ENCODE measurements at regions not wholly inside any gene's neighbourhood (a gene's known extent, or its start where the extent isn't known, plus 50 kb on each side); places are given as distances from the start of the nearest gene placed in this dataset.

DNA sequence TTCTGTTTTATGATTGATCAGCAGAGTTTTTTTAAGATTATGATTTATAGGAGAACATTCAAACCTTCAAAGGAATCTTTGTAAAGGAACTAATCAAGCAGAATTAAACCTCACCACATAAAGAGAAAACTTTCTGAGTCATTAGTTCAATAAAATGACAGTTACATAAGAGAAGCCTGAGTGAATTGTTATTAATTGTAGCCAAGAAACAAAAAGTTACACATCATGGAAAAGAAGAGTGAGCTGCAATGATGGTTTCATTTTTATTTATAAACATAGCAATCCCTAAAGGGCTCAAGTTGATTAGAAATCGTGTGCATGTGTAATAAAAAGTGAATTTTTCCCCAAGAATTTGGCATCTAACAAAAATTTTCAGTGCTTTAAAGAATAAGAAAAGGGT is 731.4 kb downstream of the LTN1 start:
- Histone ChIP-seq H3K4me1 (ENCODE audit: low read depth) (no peaks in the 10 kb centered on the region), H3K4me3 (no peak overlapping the region), H3K36me3 (ENCODE audit: low read depth) (no peaks in the 10 kb centered on the region), H3K9me3 (no peaks in the 10 kb centered on the region)
- DNase-seq, result no peak
- TF ChIP-seq, protein P1, sequence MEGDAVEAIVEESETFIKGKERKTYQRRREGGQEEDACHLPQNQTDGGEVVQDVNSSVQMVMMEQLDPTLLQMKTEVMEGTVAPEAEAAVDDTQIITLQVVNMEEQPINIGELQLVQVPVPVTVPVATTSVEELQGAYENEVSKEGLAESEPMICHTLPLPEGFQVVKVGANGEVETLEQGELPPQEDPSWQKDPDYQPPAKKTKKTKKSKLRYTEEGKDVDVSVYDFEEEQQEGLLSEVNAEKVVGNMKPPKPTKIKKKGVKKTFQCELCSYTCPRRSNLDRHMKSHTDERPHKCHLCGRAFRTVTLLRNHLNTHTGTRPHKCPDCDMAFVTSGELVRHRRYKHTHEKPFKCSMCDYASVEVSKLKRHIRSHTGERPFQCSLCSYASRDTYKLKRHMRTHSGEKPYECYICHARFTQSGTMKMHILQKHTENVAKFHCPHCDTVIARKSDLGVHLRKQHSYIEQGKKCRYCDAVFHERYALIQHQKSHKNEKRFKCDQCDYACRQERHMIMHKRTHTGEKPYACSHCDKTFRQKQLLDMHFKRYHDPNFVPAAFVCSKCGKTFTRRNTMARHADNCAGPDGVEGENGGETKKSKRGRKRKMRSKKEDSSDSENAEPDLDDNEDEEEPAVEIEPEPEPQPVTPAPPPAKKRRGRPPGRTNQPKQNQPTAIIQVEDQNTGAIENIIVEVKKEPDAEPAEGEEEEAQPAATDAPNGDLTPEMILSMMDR (IDR thresholded peaks at IDR 0.05), result no peak
- intact Hi-C loops (cut with DNase I, micrococcal nuclease), result no loop called here
- ATAC-seq, result no peak

DNA sequence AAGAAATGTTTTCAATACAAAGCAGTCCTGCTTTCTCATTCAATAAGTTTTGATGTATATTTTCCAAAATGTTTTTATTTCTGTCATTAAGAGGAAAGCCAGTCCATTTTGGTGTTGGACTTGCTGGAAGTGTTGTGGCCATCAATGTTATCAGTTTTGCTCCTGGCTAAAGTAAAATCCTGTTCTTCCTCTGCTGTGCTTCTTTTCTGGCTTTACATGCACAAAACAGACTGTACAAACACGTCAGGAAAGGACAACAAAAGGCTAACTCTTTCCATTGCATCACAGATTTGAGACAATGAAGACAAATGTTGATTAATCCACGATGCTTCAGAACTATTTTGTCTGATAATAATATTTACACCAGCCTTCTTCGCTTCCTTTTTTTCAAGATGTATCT is 735.4 kb downstream of the LTN1 start:
- no peaks in the 10 kb centered on the region for H3K36me3 ChIP-seq (ENCODE audit: low read depth)
- no peak for DNase-seq
- TF ChIP-seq, protein P1 (IDR thresholded peaks at IDR 0.05), result no peak
- no peaks in the 10 kb centered on the region for H3K9me3 ChIP-seq
- no peak for ATAC-seq
- no peak overlapping the region for H3K4me3 ChIP-seq
- intact Hi-C loops (cut with DNase I, micrococcal nuclease), result no loop called here
- H3K4me1 ChIP-seq (ENCODE audit: low read depth), result no peaks in the 10 kb centered on the region

DNA sequence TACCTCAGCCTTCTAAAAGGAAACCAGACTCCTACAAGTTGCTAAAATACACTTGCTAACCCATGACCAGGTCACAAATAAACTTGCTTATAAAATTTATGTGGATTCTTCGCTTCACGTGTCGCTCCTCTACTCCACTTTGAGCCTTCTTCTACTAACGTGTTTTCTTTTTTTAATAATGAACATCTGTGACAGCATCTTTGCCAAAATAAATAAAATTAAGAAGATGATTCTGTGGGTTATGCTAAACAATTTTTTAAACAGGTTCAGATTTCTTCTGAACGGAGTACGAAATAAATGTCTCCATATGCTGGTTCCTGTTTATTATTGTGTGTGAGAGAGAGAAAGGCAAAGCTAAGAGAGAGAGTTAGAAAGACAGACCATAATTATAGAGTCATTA is 735.8 kb downstream of the LTN1 start:
- Histone ChIP-seq H3K36me3 (ENCODE audit: low read depth) (no peaks in the 10 kb centered on the region), H3K4me1 (ENCODE audit: low read depth) (no peaks in the 10 kb centered on the region), H3K4me3 (no peak overlapping the region), H3K9me3 (no peaks in the 10 kb centered on the region)
- intact Hi-C loops (cut with DNase I, micrococcal nuclease), result no loop called here
- TF ChIP-seq, protein P1 (IDR thresholded peaks at IDR 0.05), result no peak
- DNase-seq (no peak), ATAC-seq (no peak)

DNA sequence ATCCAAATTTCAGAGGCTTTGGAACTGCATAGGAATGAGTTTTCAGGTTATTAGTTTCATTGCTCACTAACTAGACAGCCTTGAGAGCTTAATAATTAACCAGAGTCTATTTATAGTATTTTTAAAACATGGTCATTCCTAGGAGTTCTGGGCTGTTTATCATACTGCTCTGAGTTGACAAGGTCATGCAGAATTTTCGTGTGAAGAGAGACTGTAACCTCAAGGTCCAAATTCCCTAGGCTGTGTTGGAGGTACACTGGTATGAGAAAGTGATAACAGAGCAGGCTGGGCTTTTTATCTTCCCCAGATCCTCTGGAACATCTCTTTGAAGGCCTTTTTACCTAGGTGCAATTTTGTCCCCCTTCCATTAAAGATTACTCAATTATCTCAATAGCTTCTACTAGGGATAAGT is 736.3 kb downstream of the LTN1 start:
- TF ChIP-seq, protein P1 (IDR thresholded peaks at IDR 0.05), result no peak
- DNase-seq (no peak), ATAC-seq (no peak)
- Histone ChIP-seq H3K36me3 (ENCODE audit: low read depth) (no peaks in the 10 kb centered on the region), H3K9me3 (no peaks in the 10 kb centered on the region), H3K4me1 (ENCODE audit: low read depth) (no peaks in the 10 kb centered on the region), H3K4me3 (no peak overlapping the region)
- intact Hi-C loops (cut with DNase I, micrococcal nuclease), result no loop called here

DNA sequence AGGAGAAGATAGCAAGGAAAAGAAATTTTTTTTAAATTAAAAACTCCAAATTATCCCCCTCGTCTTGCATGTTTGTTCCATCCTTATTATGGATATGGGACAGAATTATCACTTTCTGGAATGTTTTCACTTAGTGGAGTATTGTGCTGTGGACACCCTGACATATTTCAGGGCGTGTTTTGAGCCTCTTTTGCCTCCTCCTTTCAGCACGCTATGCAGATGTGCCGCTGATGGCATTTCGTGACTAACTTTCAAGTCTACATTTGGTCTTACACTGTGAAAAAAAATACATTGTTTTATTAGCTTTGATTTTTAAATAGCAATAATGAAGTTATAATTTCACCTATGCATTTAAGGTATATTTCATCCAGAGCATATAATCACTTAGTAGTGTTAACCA is 738.7 kb downstream of the LTN1 start:
- Histone ChIP-seq H3K36me3 (ENCODE audit: low read depth) (no peaks in the 10 kb centered on the region), H3K9me3 (no peaks in the 10 kb centered on the region), H3K4me1 (ENCODE audit: low read depth) (no peaks in the 10 kb centered on the region), H3K4me3 (no peak overlapping the region)
- TF ChIP-seq, protein P1 (IDR thresholded peaks at IDR 0.05), result no peak
- intact Hi-C loops (cut with DNase I, micrococcal nuclease), result no loop called here
- no peak for DNase-seq
- ATAC-seq, result no peak

DNA sequence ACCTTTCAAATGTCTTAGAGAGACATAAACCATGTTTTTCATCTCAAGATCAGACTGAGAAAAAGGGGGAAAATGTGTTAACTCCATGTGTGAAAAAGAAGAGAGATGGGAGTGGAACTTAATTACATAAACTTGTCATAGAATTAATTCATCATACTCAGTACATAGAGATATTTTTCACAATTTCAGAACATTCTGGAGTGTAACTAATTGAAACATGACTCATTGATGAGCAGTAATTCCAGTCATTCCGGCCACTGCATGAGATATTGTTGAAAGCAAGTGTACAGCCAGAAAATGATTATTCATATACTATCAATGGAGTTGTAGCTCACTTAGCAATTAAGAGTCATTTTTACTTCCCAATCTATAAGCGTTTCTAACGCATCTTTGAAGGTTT is 739.3 kb downstream of the LTN1 start:
- H3K9me3 ChIP-seq, result no peaks in the 10 kb centered on the region
- DNase-seq (no peak), ATAC-seq (no peak)
- H3K36me3 ChIP-seq (ENCODE audit: low read depth), result no peaks in the 10 kb centered on the region
- no peak overlapping the region for H3K4me3 ChIP-seq
- intact Hi-C loops (cut with DNase I, micrococcal nuclease), result no loop called here
- H3K4me1 ChIP-seq (ENCODE audit: low read depth), result peaks cover under 1% of the 10 kb centered on the region
- TF ChIP-seq, protein P1 (IDR thresholded peaks at IDR 0.05), result no peak
